ENCODE measurements at regions not wholly inside any gene's neighbourhood (a gene's known extent, or its start where the extent isn't known, plus 50 kb on each side); places are given as distances from the start of the nearest gene placed in this dataset.

GRCh38 chr21:41037936-41038335, 130.0 kb upstream of the BACE2 start:
- no peak overlapping the region for H3K27ac Mint-ChIP-seq (ENCODE audit: unreplicated experiment)
- no peak for TF ChIP-seq CTCF (conservative IDR thresholded peaks at IDR 0.05)
- H3K4me3 Mint-ChIP-seq = no peak overlapping the region
- peaks cover 22% of the 10 kb centered on the region for H3K9me3 Mint-ChIP-seq
- peaks cover 2% of the 10 kb centered on the region for H3K36me3 Mint-ChIP-seq (ENCODE audit: low read depth)
- DNase-seq (ENCODE audit: low read depth, low spot score) = no peak
- peaks cover 9% of the 10 kb centered on the region for H3K4me1 Mint-ChIP-seq
- no peaks in the 10 kb centered on the region for H3K27me3 Mint-ChIP-seq (ENCODE audit: low read depth)

GRCh38 chr21:41043014-41043413, 124.9 kb upstream of the BACE2 start:
- peaks cover 28% of the 10 kb centered on the region for H3K4me1 Mint-ChIP-seq
- H3K36me3 Mint-ChIP-seq (ENCODE audit: low read depth) = peaks cover 2% of the 10 kb centered on the region
- TF ChIP-seq CTCF (conservative IDR thresholded peaks at IDR 0.05) = peak; percentile 31
- H3K9me3 Mint-ChIP-seq = peaks cover 15% of the 10 kb centered on the region
- H3K4me3 Mint-ChIP-seq = no peak overlapping the region
- H3K27ac Mint-ChIP-seq (ENCODE audit: unreplicated experiment) = no peak overlapping the region
- H3K27me3 Mint-ChIP-seq (ENCODE audit: low read depth) = peaks cover 2% of the 10 kb centered on the region
- no peak for DNase-seq (ENCODE audit: low read depth, low spot score)

GRCh38 chr21:41045534-41046268, 122.3 kb upstream of the BACE2 start:
- Mint-ChIP-seq H3K27ac (ENCODE audit: unreplicated experiment) (peak overlapping the region; percentile 7), H3K4me3 (no peak overlapping the region), H3K27me3 (ENCODE audit: low read depth) (peaks cover 2% of the 10 kb centered on the region), H3K9me3 (peaks cover 17% of the 10 kb centered on the region), H3K4me1 (peaks cover 38% of the 10 kb centered on the region), H3K36me3 (ENCODE audit: low read depth) (peaks cover 2% of the 10 kb centered on the region)
- TF ChIP-seq CTCF (conservative IDR thresholded peaks at IDR 0.05) = peak; percentile 69
- DNase-seq (ENCODE audit: low read depth, low spot score) = peak; percentile 37

GRCh38 chr21:41048145-41048544, 119.8 kb upstream of the BACE2 start:
- Mint-ChIP-seq H3K36me3 (ENCODE audit: low read depth) (no peaks in the 10 kb centered on the region), H3K27ac (ENCODE audit: unreplicated experiment) (no peak overlapping the region), H3K4me1 (peaks cover 38% of the 10 kb centered on the region), H3K9me3 (peaks cover 3% of the 10 kb centered on the region), H3K4me3 (no peak overlapping the region), H3K27me3 (ENCODE audit: low read depth) (peaks cover 2% of the 10 kb centered on the region)
- no peak for DNase-seq (ENCODE audit: low read depth, low spot score)
- TF ChIP-seq CTCF (conservative IDR thresholded peaks at IDR 0.05) = no peak

- no peak overlapping the region for H3K4me3 Mint-ChIP-seq
- no peak for DNase-seq (ENCODE audit: low read depth, low spot score)
- peaks cover 38% of the 10 kb centered on the region for H3K4me1 Mint-ChIP-seq
- TF ChIP-seq CTCF (conservative IDR thresholded peaks at IDR 0.05) = no peak
- H3K27me3 Mint-ChIP-seq (ENCODE audit: low read depth) = peaks cover 2% of the 10 kb centered on the region
- peak overlapping the region; percentile 4 for H3K27ac Mint-ChIP-seq (ENCODE audit: unreplicated experiment)
- H3K9me3 Mint-ChIP-seq = peaks cover 3% of the 10 kb centered on the region
- H3K36me3 Mint-ChIP-seq (ENCODE audit: low read depth) = no peaks in the 10 kb centered on the region
These were observed 119.3 kb upstream of the BACE2 start for GRCh38 chr21:41048623-41049022.

Data from neural crest cell (in vitro differentiated cells).